ENCODE measurements at regions not wholly inside any gene's neighbourhood (a gene's known extent, or its start where the extent isn't known, plus 50 kb on each side); places are given as distances from the start of the nearest gene placed in this dataset.

GRCh38 chr1:87191646-87192045 is 137.0 kb upstream of the LMO4 start:
- no peaks in the 10 kb centered on the region for H3K4me1 ChIP-seq (ENCODE audit: control insufficient read depth, extremely low read depth, insufficient read depth, low read length)
- dilution Hi-C loops (cut with MboI; ENCODE audit: extremely low pct_ligation_motif_present, low sequenced_read_pairs) (no loop called here), intact Hi-C loops (cut with micrococcal nuclease) (no loop called here)
- no peak overlapping the region for H3K9ac ChIP-seq (replicated peaks; ENCODE audit: extremely low read depth, insufficient read depth, low read length)
- no peaks in the 10 kb centered on the region for H3K9me1 ChIP-seq (replicated peaks; ENCODE audit: control insufficient read depth, extremely low read depth, insufficient read depth, low read length)
- H3K36me3 ChIP-seq (ENCODE audit: control insufficient read depth in 2 of 2, extremely low read depth in 1 of 2, insufficient read depth in 2 of 2, low read length in 2 of 2) = no peaks in the 10 kb centered on the region
- DNase-seq (ENCODE audit: low read depth, low spot score) (no peak), FAIRE-seq (no peak)
- no peaks in the 10 kb centered on the region for H3K79me2 ChIP-seq (ENCODE audit: control insufficient read depth, insufficient read depth, low read length)
- H3K4me3 ChIP-seq (replicated peaks in 1 of 3; ENCODE audit: insufficient read depth in 1 of 3, low read depth in 1 of 3, low read length in 3 of 3) = no peak overlapping the region
- H3K27ac ChIP-seq (ENCODE audit: insufficient read depth, low read depth, low read length) = no peak overlapping the region
- peaks cover 5 to 8% of the 10 kb centered on the region in 2 experiments for H3K27me3 ChIP-seq (ENCODE audit: control insufficient read depth in 2 of 2, insufficient read depth in 2 of 2, low read length in 2 of 2)
- CTCF ChIA-PET = no interaction called here
- H4K20me1 ChIP-seq (replicated peaks; ENCODE audit: control insufficient read depth, extremely low read depth, insufficient read depth, low read length) = no peaks in the 10 kb centered on the region
- H3K4me2 ChIP-seq (ENCODE audit: insufficient read depth, low read length) = no peak overlapping the region
- no TSS peak for BruUV-seq (replicated peaks)
- POLR2A ChIA-PET = no interaction called here
- no peaks in the 10 kb centered on the region for H3K9me3 ChIP-seq (replicated peaks; ENCODE audit: control insufficient read depth, insufficient read depth, low read length)
- H2AFZ ChIP-seq (ENCODE audit: low read depth, low read length) = no peak overlapping the region
- no peak for TF ChIP-seq JUN (IDR thresholded peaks at IDR 0.05; ENCODE audit: borderline replicate concordance, insufficient read depth, insufficient read length, low read depth)
- TF ChIP-seq, protein P1, sequence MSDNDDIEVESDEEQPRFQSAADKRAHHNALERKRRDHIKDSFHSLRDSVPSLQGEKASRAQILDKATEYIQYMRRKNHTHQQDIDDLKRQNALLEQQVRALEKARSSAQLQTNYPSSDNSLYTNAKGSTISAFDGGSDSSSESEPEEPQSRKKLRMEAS (IDR thresholded peaks at IDR 0.05; ENCODE audit: insufficient read depth, insufficient read length) = no peak
- TF ChIP-seq MYC (IDR thresholded peaks at IDR 0.05; ENCODE audit: low read depth, low read length) = no peak
- TF ChIP-seq FOS (IDR thresholded peaks at IDR 0.05; ENCODE audit: borderline replicate concordance, insufficient read depth, low read length) = no peak
- no peak for TF ChIP-seq POLR2AphosphoS5 (IDR thresholded peaks at IDR 0.05; ENCODE audit: insufficient read depth, low read depth, low read length)
- TF ChIP-seq EZH2 (IDR thresholded peaks at IDR 0.05; ENCODE audit: borderline replicate concordance, low read depth, low read length, severe bottlenecking) = no peak
- TF ChIP-seq POLR2A (IDR thresholded peaks at IDR 0.05; ENCODE audit: low read depth, low read length) = no peak
- no peak for TF ChIP-seq GATA2 (IDR thresholded peaks at IDR 0.05; ENCODE audit: insufficient read depth, insufficient read length, low read depth, low read length)
- TF ChIP-seq, protein P2, sequence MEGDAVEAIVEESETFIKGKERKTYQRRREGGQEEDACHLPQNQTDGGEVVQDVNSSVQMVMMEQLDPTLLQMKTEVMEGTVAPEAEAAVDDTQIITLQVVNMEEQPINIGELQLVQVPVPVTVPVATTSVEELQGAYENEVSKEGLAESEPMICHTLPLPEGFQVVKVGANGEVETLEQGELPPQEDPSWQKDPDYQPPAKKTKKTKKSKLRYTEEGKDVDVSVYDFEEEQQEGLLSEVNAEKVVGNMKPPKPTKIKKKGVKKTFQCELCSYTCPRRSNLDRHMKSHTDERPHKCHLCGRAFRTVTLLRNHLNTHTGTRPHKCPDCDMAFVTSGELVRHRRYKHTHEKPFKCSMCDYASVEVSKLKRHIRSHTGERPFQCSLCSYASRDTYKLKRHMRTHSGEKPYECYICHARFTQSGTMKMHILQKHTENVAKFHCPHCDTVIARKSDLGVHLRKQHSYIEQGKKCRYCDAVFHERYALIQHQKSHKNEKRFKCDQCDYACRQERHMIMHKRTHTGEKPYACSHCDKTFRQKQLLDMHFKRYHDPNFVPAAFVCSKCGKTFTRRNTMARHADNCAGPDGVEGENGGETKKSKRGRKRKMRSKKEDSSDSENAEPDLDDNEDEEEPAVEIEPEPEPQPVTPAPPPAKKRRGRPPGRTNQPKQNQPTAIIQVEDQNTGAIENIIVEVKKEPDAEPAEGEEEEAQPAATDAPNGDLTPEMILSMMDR (IDR thresholded peaks at IDR 0.05; ENCODE audit: extremely low read depth in 1 of 2, insufficient read depth in 1 of 2, low read depth in 1 of 2, low read length in 2 of 2) = no peak
